Epithelial cell of proximal tubule (primary cell): ENCODE measurements at regions not wholly inside any gene's neighbourhood (a gene's known extent, or its start where the extent isn't known, plus 50 kb on each side); places are given as distances from the start of the nearest gene placed in this dataset.

Source experiments
- DNase-seq: peaks from one replicate; pipeline ENCODE4 v3.0.0-alpha.2; 2011; ENCODE audit warnings: low read depth
- H3K4me3 ChIP-seq: 2 replicates; pipeline ENCODE4 v1.5.1; 2011; ENCODE audit warnings: low read depth, mild to moderate bottlenecking, low read length
- TF ChIP-seq, protein P1 (sequence below): conservative IDR thresholded peaks from 2 replicates; pipeline ENCODE4 v1.5.1; 2012; ENCODE audit warnings: low read depth, mild to moderate bottlenecking, low read length

DNA sequence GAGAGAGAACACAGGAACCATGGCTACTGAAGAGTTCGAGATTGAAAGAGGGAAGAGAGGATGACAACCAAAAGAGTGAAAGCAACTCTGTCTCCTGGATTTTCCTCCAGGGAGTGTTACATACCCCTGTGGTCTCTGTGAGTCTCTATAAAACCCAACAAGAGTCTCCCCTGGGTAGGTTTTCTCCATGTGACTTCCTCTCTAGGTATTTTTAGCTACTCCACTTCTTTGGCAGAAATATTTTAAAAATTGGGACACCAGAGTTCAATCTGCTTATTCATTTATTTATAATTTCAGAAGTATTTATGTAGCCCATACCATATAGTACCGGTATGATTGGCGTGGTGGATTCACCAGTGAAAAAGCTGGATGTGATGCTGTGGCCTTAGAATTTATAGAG, 671.7 kb upstream of the NR2F2 start:
- TF ChIP-seq, protein P1, sequence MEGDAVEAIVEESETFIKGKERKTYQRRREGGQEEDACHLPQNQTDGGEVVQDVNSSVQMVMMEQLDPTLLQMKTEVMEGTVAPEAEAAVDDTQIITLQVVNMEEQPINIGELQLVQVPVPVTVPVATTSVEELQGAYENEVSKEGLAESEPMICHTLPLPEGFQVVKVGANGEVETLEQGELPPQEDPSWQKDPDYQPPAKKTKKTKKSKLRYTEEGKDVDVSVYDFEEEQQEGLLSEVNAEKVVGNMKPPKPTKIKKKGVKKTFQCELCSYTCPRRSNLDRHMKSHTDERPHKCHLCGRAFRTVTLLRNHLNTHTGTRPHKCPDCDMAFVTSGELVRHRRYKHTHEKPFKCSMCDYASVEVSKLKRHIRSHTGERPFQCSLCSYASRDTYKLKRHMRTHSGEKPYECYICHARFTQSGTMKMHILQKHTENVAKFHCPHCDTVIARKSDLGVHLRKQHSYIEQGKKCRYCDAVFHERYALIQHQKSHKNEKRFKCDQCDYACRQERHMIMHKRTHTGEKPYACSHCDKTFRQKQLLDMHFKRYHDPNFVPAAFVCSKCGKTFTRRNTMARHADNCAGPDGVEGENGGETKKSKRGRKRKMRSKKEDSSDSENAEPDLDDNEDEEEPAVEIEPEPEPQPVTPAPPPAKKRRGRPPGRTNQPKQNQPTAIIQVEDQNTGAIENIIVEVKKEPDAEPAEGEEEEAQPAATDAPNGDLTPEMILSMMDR, result no peak
- DNase-seq, result no peak
- no peak overlapping the region for H3K4me3 ChIP-seq

DNA sequence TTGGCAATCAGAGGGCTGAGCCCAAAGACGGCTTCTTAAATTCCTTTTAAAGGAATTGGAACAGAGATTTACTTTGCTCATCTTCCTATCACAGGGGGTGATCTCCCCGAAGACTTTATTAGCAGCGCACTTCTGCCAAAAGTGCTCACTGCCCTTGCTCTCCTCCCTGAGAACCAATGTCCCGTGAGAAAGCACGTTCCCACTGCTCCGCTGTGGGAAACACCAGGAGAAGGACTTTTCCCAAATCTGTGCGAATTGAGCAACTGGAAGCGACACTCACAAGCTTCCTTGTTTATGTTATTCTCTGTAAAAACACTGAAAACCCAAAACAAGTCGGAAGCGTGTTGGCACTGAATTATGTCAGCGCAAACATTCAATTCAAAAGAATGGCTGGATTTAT, 670.8 kb upstream of the NR2F2 start:
- H3K4me3 ChIP-seq, result no peak overlapping the region
- DNase-seq, result no peak
- TF ChIP-seq, protein P1, result no peak

DNA sequence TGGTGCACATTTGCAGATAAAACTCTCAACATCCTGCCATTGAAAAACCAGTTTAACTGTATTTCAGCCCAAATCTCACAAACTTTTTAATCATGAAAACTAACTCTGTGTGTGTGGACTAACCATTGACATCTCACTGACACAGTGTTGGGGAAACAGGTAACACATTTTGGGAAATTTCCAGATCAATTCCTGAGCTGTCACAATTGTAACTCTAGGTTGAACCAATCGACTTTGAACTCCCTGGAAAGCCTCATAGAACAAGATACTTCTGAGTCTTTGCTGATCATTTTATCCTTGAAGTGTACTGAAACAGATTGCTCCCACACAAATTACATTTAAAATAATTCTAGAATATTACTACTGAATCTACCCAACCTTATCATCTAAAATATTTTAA, 667.9 kb upstream of the NR2F2 start:
- no peak overlapping the region for H3K4me3 ChIP-seq
- TF ChIP-seq, protein P1, result no peak
- DNase-seq, result no peak

DNA sequence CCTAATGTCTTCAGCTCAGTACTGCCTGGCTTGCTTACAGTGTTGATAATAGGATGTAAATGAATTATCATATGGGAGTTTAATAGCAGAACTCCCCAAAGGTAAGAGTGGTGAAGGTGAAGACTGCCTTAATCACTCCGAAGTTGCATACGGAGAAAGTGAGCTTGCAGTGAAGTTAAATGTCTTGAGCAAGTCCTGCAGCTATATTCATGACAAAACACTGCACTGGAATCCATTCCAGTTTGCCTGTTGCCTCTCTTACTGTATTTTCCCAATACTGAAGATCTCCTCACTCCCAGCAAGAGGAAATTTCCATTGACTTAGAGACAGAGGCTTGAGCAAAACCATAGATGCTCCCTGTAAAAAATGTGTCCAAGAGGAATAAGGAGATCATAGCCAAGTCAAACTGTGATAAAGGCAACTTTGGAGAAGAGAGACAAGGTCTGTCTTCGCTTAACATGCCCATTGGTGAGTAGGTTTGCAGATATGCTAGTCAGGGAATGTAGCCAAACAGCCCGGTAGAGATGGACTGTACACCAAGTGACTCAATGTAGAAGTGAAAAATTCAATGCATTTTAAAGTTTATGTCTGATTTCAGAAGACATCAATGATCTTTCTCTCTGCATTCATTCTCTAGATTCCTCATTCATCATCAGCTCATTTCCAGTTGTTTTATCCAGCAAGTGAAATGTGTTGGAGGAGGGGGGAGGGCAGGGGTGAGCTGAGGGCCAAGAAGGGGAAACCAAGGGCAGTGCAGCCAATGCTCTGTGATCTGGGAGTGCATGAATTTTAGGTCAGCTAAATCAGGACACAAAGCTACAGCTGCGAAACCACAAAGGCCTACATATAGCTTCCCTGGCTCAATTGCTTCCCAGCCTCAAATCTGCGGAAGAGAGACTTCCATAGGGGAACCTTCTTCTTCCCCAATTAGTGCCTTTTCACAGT, 667.1 kb upstream of the NR2F2 start:
- TF ChIP-seq, protein P1, result no peak
- no peak overlapping the region for H3K4me3 ChIP-seq
- no peak for DNase-seq

DNA sequence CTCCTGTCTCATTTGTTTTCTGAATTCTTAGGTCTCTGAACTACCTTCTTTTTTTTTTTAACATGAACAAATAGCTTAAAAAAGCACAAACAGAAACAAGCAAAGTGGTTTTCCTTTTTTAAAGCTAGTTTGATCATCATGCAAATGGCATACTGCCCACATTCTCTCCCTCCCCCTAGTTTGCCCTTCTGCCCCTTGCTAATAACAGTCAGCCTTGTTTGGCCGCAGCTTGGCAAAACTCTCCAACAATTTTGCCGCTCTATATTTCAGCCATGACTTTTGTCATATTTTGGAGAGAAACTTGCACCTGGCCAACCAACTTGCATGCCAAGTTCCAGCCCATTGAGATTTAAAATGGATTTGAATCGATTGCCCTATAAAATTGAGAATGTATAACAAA, 666.0 kb upstream of the NR2F2 start:
- DNase-seq, result no peak
- TF ChIP-seq, protein P1, result no peak
- H3K4me3 ChIP-seq, result no peak overlapping the region

DNA sequence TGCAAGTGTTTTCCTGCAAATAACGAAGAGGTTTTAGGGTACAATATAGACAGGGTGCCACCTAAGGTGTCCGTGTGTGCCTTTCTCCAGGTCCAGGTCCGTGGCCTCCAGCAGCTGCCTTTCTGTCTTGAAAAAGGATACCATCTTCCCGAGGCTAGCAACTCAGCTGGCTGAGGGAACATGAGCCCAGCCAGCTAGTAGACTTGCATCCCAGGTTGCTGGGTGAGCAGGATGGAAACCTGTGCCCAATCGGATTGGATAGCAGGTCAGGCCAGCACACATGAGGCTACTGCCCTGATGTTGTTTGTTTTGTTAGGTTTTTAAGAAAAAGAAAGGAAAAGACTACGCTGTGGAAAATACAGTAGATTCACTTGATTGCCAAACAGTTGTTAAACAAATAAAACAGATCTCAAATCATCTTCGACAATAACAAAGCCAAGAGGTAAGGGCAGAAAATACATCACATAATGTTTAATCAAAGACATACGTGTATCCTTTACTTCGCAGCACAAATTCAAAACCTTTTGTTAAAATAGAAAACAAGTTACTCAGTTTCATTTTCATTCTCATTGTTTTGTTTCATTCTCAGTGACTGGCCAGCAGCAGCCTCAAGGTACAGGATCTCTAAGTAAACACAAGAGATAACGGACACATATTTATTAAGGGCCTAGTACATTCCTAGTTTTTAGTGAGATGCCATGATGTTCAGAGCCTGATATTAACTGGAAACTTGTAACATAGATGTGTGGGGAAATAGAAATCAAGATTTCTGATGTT, 661.2 kb upstream of the NR2F2 start:
- no peak overlapping the region for H3K4me3 ChIP-seq
- TF ChIP-seq, protein P1, result no peak
- DNase-seq, result no peak
